ENCODE measurements at regions not wholly inside any gene's neighbourhood (a gene's known extent, or its start where the extent isn't known, plus 50 kb on each side); places are given as distances from the start of the nearest gene placed in this dataset.

GRCh38 chr5:102087906-102088305, 208.2 kb downstream of the SLCO4C1 start:
- TF ChIP-seq CTCF (conservative IDR thresholded peaks at IDR 0.05; ENCODE audit: low read depth, low read length) (no peak), EZH2 (IDR thresholded peaks at IDR 0.05; ENCODE audit: low read length, unreplicated experiment) (no peak)

Data from PC-3 (cell line).